AG10803 (cell line): ENCODE measurements at regions not wholly inside any gene's neighbourhood (a gene's known extent, or its start where the extent isn't known, plus 50 kb on each side); places are given as distances from the start of the nearest gene placed in this dataset.

Experiments
- DNase-seq: peaks from one replicate; pipeline ENCODE4 v3.0.0; 2010; ENCODE audit warnings: low read depth
- H3K4me3 ChIP-seq: 2 replicates; pipeline ENCODE4 v1.5.1; 2011; ENCODE audit warnings: mild to moderate bottlenecking, low read length, control low read depth
- CTCF ChIP-seq: conservative IDR thresholded peaks from 2 replicates; pipeline ENCODE4 v1.5.1; 2011; ENCODE audit warnings: mild to moderate bottlenecking, low read length, control low read depth, inconsistent platforms

DNA sequence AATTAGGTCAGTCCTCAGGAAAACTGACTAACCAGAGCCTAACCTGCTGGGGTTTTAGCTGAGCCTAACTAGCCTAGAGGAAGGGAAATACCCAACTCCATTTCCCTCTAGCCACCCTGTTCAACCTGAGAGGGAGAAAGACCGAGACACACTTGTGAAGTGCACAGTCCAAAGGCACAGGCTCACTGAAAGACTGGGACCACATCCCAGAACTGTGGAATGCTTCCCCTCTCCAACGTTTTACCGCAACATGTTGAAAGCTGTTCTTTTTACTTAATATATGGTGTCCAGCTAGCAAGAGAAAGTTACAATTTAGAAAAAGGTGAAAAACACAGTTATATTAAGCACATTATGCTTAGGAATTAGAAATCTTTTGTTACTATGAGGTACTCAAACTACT lies 76.8 kb upstream of the SIMC1 start:
- no peak overlapping the region for H3K4me3 ChIP-seq
- DNase-seq: peak; percentile 40
- no peak for TF ChIP-seq CTCF

- no peak for TF ChIP-seq CTCF
- DNase-seq: no peak
- no peak overlapping the region for H3K4me3 ChIP-seq
Observed at GRCh38 chr5:176162198-176162597, 76.0 kb upstream of the SIMC1 start.

DNA sequence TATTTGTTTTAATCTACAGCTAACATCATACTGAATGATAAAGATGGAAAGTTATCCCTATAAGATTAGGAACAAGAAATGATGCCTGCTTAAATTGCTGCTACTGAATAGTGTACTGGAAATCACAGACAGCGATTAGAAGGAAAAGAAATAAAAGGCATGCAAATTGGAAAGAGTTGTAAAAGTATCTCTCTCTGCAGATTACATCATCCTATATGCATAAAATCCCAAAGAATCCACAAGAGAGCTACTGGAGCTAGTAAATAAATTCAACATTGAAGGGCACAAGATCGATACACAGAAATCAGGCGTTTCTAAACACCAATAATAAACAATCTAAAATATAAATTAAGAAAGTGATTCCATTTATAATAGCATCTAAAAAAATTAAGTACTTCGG lies 75.3 kb upstream of the SIMC1 start:
- no peak overlapping the region for H3K4me3 ChIP-seq
- no peak for TF ChIP-seq CTCF
- DNase-seq: no peak

DNA sequence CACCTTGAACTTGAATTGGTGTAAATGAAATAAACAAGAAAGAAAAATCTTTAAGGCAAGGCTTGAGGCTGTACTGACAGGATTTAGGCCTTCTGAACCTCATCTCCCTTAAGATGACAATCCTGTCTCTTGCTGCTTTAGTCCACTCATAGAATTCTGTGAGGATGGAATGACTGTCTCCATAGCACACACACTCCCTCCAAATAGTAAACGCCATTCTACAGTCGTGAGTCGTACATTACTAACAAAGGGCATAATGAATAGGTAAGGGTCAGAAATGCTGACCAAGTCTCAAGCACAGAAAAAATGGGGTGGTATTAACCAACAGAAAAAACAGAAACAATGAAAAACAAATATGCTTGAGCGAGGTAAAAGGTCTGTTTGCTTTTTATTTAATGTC lies 71.8 kb upstream of the SIMC1 start:
- H3K4me3 ChIP-seq: no peak overlapping the region
- TF ChIP-seq CTCF: no peak
- no peak for DNase-seq

GRCh38 chr5:176167800-176168199 lies 70.4 kb upstream of the SIMC1 start:
- DNase-seq: no peak
- TF ChIP-seq CTCF: no peak
- H3K4me3 ChIP-seq: no peak overlapping the region

- no peak overlapping the region for H3K4me3 ChIP-seq
- TF ChIP-seq CTCF: no peak
- DNase-seq: no peak
Observed at GRCh38 chr5:176169393-176170063, 68.7 kb upstream of the SIMC1 start.

- no peak for TF ChIP-seq CTCF
- no peak overlapping the region for H3K4me3 ChIP-seq
- no peak for DNase-seq
Observed at GRCh38 chr5:176170084-176170483, 68.1 kb upstream of the SIMC1 start.
